Testis (tissue), 2 donors: ENCODE measurements at regions not wholly inside any gene's neighbourhood (a gene's known extent, or its start where the extent isn't known, plus 50 kb on each side); places are given as distances from the start of the nearest gene placed in this dataset.

ENCODE experiments used
- POLR2A ChIP-seq: fragments of 450-650 bp; IDR thresholded peaks from one replicate; pipeline ENCODE4 v1.6.1; 2017; ENCODE audit warnings: antibody characterized with exemption, mild to moderate bottlenecking, moderate library complexity
- TF ChIP-seq, protein P1 (sequence below), 3 experiments: fragments of 450-650 bp in 2 of 3; fragments of 200-600 bp in 1 of 3; sonication (generic) in 1 of 3; IDR thresholded peaks; one replicate each; pipeline ENCODE4 v1.5.1; 2016 to 2019; ENCODE audit warnings: antibody characterized with exemption in 3 of 3, mild to moderate bottlenecking in 2 of 3, moderate library complexity in 1 of 3

- TF ChIP-seq, protein P1, sequence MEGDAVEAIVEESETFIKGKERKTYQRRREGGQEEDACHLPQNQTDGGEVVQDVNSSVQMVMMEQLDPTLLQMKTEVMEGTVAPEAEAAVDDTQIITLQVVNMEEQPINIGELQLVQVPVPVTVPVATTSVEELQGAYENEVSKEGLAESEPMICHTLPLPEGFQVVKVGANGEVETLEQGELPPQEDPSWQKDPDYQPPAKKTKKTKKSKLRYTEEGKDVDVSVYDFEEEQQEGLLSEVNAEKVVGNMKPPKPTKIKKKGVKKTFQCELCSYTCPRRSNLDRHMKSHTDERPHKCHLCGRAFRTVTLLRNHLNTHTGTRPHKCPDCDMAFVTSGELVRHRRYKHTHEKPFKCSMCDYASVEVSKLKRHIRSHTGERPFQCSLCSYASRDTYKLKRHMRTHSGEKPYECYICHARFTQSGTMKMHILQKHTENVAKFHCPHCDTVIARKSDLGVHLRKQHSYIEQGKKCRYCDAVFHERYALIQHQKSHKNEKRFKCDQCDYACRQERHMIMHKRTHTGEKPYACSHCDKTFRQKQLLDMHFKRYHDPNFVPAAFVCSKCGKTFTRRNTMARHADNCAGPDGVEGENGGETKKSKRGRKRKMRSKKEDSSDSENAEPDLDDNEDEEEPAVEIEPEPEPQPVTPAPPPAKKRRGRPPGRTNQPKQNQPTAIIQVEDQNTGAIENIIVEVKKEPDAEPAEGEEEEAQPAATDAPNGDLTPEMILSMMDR (IDR thresholded peaks at IDR 0.05) = no peak
- no peak for TF ChIP-seq POLR2A
These were observed 599.8 kb upstream of the MGMT start for GRCh38 chr10:128867210-128867609.
